GM19395 (cell line): ENCODE measurements at regions not wholly inside any gene's neighbourhood (a gene's known extent, or its start where the extent isn't known, plus 50 kb on each side); places are given as distances from the start of the nearest gene placed in this dataset.

ENCODE experiments used
- ATAC-seq: cut with Tn5 transposase; IDR thresholded peaks from one replicate; pipeline ENCODE4 v1.9.1; 2021; ENCODE audit warnings: mild to moderate bottlenecking, moderate library complexity; ENCODE audit not compliant: unreplicated experiment

DNA sequence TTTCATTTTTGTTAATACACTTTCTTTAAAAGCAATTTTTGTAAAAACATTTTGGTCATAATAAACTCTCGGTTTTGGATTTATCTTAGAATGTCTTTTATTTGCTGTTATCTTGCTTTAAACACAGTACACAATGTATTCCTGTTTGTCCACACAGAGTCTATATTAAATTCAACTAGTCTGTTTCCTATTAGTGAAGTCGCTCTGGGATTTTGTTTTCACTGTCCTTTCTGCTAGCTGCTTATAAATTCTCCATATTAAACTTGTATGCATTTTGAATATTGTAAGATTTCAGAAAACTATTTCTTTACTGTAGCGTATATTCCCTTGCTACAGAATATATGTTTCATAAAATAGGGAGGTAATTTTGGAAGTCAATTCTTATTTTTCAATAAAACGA is 630.2 kb downstream of the HDGFL1 start:
- no peak for ATAC-seq

DNA sequence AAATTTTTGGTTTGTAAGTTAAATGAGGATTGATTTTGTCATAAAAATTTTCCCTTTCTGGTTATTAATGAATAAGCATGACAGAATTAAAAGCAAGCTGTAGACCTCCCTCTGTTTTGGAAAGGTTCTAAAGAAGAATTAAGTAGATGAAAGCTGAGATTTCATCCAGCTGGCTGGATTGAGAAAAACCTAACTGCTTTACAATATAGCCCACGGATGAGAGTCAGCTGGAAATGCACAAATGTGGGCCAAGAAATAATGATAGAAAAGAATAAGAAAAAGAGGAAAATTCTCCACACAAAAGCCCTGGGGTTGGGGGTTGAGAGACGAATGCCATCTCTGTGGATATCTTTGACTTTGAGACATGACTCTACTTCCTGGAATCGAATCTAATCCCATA is 631.6 kb downstream of the HDGFL1 start:
- ATAC-seq: no peak

DNA sequence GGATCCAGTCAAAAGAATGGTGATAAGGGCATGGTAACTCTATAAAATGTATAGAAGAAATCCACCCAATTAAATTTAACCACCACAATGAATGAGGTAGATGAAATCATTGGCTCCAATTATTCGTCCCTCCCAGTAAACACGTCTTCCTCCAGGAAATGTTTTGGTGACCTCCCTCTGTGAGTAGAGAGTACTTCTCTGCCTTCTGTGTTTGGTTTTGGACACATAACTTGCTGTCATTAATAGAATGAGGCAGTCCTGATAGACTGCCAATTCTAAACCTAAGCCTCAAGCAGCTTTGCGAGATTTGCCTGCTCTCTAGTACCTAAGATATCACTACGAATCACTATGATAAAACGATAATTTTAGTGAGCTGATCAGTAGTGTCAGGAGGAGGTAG is 632.8 kb downstream of the HDGFL1 start:
- no peak for ATAC-seq

DNA sequence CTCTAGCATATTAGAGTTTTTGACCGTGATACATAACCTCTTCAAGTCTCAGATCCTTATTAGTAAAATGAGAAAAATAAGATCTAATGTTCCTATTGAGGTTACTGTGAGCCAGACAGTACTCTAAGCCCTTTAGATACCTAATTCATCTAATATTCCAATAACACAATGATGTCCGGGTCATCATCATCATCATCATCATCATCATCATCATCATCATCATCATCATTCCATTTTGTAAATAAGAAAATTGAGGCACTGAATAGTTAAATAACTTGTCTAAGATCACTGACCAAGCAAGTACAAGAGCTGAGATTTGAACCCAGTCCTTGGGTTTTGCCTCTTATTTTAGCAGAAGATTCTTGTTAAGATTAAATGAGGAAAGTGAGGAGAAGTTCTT is 643.0 kb downstream of the HDGFL1 start:
- no peak for ATAC-seq

DNA sequence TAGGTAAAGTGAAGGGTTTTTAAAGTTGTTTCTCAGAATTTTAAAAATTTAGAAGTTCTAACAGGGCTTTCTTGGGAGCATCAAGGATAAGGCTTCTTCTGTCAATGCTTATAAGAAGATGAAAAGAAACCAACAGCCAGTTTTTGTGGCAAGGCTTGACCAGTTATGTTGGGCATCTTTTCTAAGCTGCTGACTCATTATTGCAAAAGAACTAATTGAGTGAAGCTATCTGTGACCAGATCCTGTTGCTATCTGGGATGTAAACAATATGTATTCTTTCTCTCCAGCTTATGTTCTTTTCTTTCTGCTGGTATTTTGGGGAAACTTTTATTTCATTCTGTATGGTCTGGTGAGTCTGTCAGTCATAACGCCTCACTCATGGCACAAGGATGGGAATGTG is 643.8 kb downstream of the HDGFL1 start:
- no peak for ATAC-seq

DNA sequence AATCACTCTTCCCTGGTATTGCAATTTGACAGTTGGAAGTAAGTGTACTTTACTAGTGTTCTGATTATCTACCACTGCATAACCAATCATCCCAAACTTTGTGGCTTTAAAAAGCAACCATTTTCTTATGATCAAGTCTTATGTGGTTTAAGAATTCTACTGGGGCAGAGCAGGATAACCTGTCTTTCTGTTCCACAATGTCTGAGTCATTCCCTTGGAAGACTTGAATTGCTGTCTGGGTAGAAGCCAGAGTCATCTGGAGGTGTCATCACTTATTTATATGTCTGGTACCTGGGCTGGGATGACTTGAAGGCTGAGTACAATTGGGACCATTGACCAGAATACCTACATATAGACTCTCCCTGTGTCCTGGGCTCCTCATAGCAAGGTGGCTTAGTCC is 644.3 kb downstream of the HDGFL1 start:
- no peak for ATAC-seq

DNA sequence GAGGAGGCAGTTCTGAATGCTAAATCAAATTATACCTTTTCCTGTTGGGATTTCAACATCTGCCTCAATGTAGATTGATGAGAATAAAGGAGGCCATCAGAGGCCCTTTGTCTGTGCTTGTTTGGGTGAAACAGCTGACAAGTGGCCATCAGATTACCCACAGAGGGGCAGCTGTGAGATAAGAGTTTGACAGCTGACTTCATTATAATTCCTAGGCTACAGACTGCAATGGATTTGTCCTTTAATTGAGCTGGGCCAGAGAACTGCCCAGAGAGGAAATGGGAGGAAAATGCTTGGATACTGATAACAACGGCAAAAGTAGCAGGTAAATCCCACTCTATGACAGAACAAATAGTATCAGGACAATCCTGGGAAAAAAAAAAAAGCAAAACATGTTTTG is 649.4 kb downstream of the HDGFL1 start:
- no peak for ATAC-seq

DNA sequence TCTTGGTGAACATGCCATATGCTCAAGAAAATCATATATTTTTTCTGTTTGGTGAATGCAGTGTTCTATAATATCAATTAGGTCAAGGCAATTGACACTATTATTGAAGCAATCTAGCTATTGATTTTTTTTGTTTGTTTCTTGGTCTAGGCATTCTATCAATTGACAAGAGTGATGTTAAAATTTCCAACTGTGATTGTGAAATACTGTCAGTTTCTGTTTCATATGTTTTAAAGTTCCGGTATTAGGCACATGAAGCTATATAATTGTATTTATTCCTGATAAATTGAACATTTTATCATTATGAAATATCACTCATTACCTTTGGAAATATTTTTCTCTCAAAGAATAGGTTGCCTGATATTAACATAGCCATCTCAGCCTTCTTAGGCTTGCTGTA is 653.4 kb downstream of the HDGFL1 start:
- no peak for ATAC-seq

DNA sequence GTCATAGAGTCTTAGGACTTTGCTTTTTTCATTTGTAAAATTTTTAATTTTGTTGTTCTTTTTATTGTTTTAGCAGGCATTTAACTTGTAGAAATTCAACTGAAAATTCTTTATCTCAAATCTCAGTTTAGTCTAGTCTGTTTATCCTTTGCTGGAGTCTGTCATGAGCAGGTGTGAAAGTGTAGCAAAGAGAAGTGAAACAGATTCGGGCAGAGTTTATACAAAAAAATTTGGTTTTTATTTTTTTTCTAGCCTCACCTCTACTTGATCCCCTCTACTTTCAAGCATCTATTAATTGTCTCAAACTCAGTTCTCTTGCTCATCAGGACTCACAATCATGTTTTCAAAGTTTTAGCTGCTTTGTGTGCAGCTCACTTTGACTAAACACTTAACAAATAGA is 655.2 kb downstream of the HDGFL1 start:
- no peak for ATAC-seq

DNA sequence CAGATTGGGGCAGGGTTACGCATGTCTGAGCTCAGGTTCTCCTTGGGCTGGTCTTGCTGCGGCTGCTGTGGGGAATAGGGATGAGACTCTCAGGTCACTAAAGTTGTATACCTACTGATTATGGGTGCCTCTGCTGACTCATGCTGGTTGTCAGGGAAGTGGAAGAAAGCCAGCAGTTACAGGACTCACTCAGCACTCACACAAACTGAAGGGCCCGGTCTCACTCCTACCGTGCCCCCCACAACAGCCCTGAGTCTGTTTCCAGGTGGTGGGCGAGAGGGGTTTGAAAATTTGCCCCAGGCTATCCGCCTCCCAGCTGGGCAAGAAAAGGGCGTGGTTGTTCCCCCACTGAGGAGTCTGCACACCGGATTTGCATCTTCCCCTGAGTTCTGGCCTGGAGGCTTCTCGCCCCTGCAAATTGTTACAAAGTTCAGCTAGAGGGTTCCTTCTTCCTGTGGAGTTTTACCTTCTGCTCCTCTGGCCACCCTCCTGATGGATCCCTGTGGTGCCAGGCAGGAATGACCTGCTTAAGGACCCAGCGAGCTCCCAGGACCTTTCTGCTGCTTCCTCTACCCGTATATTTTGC is 659.2 kb downstream of the HDGFL1 start:
- no peak for ATAC-seq

DNA sequence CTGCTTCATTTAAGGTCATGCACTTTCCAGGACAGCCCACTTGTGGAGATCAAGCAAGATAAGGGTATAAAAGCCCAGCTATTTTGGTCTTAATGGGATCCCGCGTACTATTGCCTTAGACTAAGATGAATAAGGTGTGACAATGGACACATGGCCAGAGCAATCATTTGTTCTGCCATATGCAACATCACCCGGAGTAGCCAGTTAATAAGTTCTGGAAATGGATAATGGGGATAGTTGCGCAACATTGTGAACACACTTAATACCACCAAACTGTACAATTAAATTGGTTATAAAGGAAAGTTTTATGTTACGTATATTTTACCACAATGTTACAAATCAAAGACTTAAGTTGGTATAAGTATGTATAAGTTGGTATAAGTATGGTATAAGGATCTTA is 674.5 kb downstream of the HDGFL1 start:
- no peak for ATAC-seq

DNA sequence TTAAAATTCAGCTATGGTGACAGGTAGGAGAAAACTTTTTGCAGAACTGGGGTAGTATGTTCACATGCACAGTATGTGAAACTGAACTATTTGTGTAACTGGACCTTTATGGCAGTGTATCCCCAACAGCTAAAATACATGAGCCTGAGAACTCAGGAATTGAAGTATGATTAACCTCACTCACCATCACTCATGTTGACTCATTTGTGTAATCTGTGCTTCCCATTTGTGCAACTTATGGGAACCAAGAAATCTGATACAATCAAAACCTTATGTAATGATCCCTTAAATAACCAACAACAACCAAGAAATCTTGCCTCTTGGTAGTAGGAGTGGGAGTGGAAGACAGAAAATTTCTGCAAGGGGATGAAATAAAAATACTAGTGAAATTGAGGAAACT is 674.9 kb downstream of the HDGFL1 start:
- ATAC-seq: no peak

DNA sequence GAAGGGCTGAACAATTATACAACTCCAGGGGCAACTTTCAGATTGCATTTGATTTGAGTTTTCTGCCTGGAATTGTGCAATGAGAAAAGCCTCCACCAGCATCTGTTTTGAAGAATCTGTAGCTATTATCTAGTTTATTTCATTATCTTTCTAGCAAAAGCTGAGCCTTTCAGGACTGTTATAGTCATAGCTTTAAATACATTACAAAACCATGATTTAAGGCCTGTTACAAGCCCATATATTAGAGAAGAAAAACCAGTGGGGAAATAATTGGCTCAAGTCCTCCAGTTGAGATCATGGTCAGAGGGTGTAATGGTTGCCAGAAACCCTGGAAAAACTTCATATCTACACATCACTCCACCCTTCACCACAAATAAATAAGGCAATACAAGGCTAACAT is 676.2 kb downstream of the HDGFL1 start:
- ATAC-seq: no peak

DNA sequence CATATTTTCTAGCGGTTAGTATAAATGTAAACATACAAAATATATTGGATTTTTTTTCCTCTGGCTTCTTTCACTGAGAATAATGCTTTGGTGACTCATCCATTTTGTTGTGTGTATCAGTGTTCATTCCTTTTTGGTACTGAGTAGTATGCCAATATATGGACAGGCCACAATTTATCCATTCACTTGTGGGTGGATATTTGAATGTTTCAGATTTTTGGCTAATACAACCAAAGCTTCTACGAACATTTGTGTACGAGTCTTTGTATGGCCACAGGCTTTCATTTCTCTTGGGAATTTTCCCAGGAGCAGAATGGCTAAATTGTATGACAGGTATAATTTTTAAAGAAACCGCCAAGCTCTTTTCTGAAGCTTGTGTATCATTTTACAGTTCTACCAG is 677.5 kb downstream of the HDGFL1 start:
- no peak for ATAC-seq

DNA sequence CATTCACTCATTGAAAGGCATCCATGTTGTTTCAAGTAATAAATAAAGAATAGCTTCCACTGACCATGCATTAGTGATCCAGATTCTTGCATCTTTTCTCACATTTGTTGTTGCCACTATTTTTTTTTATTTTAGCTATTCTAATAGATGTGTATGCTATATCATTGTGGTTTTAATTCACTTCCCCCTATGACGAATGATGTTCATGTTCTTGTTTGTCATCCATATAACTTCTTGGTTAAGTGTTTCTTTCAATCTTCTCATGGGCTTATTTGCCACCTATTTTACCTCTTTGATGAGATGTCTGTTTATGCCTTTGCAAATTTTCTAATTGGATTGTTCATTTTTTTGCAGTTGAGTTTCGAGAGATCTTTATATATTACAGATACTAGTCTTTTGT is 681.2 kb downstream of the HDGFL1 start:
- ATAC-seq: no peak

DNA sequence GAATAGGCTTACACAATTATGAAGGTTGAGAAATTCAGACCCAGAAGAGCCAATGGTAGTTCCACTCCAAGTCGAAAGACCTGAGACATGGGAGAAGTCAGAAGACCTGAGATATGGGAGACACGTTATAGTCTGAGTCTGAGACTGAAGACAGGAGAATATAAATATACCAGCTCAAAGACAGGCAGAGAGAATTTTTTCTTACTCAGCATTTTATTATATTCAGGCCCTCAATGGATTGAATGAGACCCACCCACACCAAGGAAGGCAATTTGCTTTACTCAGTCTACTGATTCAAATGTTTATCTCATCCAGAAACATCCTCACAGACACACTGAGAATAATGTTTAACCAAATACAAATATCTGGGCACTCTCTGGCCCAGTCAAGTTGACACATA is 693.5 kb downstream of the HDGFL1 start:
- no peak for ATAC-seq

DNA sequence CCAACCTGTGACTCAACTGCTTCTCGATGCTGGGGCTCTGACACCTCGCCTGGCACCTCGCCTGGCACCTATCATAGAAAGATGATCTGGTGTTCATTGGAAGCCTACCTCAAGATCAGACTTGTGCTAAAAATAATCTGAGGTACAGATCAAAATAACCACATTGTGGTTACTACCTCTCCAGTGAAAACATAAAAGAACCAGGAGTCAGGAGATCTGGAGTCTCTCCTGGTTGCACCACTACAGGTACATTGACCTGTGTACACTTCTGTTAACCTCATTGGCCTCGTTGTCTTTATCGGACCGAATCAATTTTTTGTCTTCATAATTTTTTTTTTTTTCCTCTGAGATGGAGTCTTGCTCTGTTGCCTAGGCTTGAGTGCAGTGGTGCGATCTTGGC is 695.9 kb downstream of the HDGFL1 start:
- ATAC-seq: no peak

DNA sequence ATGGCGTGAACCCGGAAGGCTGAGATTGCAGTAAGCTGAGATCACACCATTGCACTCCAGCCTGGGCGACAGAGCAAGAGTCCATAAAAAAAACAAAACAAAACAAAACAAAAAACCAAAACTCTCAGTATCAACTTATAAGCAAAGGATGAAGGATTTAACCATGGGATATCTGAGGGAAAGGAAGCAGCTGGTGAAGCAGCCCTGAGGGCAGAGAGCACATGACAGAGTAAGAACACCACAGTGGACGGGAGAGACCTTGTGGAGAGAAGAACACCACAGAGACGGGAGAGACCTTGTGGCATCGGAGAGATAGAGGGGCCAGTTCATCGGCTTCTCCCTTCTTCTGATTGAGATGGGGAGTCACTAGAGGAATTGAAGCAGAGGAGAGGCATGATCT is 697.2 kb downstream of the HDGFL1 start:
- ATAC-seq: no peak

DNA sequence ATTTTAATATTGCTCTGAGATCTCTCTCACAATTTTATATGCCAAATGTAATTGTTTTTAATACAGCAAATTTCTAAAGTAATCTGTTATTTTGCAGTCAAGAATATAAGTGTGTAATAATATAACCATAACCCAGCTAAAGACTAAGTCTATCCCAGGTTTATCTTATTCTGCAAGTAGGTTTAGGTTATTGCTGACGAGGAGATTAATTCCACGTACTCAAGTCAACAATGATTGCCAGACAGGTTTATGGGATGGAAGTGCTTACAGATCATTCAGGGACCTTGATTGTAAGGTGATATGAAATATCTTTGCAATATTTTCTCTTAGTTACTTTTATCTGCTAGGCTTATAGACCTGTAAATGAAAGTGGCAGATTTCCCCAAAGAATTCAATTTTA is 698.3 kb downstream of the HDGFL1 start:
- ATAC-seq: no peak

DNA sequence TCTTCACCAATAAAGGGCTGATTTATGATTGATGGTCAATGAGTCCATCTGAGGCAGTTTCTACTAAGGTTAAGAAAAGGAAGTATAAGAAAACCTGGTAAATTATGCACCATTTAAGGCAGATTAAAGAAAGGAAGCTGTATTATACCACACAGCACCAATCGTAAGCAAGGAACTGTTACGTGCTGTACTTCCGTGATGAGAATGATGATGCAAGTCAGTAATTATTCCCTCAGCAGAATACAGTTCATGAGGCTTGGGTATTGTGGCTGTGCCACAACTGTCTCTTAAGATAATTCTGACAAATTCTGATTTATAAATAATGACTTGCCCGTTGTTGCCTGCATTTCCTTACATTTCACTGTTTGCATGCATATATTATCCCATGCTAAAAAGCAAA is 699.0 kb downstream of the HDGFL1 start:
- ATAC-seq: no peak

DNA sequence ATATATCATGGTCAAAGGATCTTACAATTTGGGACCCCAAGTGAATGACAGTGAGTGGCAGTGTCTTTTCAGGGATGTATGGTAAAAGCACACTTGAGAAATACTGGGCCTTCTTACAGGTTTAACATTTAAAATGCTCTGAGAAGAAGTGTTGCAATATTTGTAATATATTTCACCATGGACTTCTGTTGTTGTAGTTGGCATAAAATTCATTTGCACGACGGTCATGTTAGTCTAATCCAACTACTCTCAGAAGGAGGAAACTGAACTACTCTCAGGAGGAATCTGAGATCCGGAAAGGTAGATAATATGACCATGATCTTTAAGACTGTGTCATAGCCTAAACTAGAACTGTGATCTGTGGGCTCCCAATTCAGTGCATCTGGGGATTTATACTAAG is 700.1 kb downstream of the HDGFL1 start:
- no peak for ATAC-seq

DNA sequence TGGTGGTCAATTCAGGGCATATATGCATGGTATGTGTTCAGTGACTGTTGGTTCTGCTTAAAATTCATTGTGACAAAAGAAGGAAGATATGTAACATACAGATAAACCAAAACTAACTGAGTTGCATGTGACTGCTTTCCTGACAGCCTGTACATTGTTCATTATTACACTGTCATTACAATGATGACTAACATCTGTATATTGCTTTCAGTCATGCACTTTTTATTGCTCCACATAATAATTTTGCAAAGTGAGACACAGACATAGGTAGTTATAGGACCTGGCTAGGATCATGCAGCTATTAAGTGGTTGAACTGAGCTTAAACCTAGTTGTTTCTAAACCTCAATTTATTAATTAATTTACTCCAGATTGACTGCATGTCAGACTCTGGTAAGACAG is 703.2 kb downstream of the HDGFL1 start:
- ATAC-seq: no peak

DNA sequence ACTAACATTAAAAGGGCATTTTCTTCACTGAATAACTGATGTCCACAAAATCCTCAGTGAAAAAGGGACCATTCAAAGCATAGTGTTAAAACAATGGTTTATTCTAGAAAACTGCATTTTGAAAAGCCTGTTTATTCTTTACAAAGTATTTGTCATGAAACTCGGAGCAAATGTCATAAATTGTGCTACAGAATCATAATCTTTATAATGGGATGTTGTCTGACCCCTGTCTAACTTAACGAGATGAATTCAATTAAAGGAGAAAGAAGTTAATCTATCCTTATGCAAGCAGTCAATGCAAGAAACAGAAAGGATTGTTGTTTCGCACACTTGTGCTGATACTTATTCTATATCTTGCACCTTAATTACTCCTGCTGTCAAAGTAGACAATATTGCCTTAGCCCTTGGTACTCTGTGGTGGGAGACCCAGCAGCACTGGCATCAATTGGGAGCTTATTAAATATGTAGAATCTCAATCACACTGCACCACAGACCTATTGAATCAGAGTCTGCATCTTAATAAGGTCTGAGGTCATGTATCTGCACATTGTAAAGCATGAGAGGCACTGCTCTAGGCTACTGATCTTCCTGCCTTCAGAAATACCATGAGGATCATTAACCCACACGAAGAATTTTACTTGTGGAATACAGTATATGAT is 708.3 kb downstream of the HDGFL1 start:
- ATAC-seq: no peak
